Activated T-helper 9 cell treated with anti-CD3 and anti-CD28 coated beads, Interleukin-2, amount 50 U/mL, for 16 hours (primary cell): ENCODE measurements at regions not wholly inside any gene's neighbourhood (a gene's known extent, or its start where the extent isn't known, plus 50 kb on each side); places are given as distances from the start of the nearest gene placed in this dataset.

Experiments used
- DNase-seq: peaks from one replicate; pipeline ENCODE4 v3.0.0-alpha.2; 2020; ENCODE audit warnings: low read depth

DNA sequence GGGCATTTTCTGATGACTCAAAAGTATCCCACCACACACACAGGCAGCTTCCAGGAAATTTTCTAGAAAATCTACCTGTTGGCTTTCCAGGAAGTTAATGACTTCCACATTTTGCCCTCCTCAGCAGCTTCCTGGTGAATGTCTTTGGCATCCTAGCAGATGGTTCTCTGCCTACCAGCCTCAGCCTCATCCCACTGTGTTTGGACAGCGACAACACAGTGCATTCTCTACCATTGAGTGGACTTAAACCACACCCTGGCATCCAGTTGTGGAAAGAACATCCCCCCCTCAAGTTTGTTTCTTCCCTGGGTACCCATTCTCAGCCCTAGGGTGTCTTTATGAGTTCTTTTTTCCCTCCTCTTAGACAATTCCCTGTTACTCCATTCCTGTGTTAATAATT lies 50.8 kb upstream of the GADL1 start:
- DNase-seq = no peak

GRCh38 chr3:30948426-30948825 lies 54.0 kb upstream of the GADL1 start:
- no peak for DNase-seq

- no peak for DNase-seq
Measured at GRCh38 chr3:30951826-30952225, 57.4 kb upstream of the GADL1 start.

GRCh38 chr3:30952786-30953185 lies 58.3 kb upstream of the GADL1 start:
- no peak for DNase-seq

DNA sequence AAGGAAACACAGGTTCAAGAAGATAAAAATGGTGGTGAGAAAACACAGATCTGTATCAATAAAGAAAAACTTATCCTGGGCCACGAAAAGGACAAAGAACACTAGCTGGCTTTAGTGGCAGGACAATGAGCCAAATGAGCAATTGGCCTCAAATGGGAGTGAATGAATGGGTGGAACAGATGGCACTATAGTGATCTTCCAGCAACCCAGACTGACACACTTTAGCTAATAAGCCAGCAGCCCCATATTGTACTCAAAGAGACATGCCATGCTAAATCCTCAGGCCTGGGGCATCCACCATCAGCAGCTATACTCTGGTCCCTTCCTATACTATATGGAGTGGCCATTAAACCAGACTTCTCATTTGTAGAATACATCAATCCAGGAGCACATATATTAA lies 60.0 kb upstream of the GADL1 start:
- no peak for DNase-seq

DNA sequence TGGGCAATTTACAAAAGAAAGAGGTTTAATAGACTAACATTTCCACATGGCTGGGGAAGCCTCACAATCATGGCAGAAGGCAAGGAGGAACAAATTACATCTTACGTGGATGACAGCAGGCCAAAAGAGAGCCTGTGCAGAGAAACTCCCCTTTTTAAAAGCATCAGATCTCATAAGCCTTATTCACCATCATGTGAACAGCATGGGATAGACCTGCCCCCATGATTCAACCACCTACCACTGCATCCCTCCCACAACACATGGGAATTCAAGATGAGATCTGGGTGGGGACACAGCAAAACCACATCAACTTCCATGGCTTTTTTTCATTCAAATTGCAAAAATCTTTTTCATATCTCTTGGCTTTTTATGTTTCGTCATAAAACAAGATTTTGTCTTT lies 67.6 kb upstream of the GADL1 start:
- DNase-seq = no peak

- DNase-seq = no peak
Measured at GRCh38 chr3:30962493-30962892, 68.0 kb upstream of the GADL1 start.

GRCh38 chr3:30963223-30963722 lies 68.8 kb upstream of the GADL1 start:
- DNase-seq = no peak

DNA sequence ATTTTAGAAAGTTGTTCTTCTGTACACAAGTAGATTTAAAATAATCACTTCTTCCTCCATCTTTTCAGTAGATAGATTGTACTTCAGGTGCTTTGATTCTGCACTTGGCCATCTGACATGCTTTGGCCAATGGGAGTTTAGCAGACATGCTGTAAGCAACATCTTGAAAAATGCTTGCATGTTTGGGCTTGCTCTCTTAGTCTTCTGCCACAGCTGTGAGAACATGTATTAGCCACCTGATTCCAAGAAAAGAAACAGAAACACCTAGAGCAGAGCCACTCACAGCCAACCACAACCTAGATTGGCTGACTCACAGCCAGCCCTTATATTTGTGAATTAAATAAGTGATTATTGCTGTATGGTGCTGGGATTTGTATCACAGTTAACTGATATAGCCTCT lies 70.2 kb upstream of the GADL1 start:
- no peak for DNase-seq

DNA sequence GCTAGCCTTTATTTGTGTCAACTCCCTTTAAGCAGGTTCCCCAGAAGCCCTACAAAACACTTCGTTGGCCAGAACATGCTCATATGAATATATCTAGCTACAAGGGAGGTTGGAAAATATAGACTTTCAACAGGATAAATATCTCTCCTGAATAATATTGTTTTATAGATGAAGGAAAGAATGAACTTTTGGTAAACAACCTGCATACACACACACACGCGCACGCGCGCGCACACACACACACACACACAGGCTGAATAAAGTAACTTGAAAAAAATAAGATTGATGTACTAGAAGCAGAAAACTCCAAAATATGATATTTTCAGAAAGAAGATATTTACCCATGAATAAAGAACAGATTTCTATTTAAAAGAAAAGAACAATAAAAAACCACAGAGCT lies 72.4 kb upstream of the GADL1 start:
- no peak for DNase-seq

DNA sequence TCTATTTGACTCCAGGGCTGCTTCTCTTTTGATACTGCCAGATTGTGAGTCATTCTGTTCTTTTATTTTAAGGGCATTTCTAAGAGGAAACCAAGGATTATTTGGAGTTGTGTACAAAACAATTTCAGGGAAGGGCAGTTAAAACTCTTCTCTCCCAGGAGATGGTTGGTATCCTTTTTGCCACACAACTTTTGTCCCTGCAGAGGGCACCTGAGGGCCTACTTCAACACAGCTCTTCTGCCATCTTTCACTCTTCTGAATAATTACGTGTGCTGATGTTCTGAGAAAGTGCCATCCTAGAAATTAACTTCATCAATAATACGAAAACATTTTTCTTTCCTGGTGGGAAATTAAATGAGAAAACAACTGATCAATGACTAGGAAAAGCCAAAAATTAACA lies 75.7 kb upstream of the GADL1 start:
- no peak for DNase-seq

DNA sequence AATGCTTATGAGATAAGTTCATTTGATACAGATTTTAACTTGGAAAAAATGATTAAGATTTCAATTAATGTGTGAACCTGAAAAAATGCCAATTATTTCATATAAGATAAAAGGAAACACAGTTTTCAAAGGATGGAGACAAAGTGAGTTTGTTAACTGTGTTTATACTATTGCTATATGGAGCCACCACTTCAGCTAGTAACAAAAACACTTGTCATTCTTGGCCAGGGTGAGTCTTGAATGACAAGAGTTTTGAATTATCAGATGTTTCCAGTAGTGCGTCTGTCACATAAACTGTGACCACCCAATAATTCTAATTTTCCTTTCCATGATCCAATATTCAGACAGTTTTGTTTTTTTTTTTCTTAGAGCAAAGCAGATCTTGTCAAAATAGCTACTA lies 78.0 kb upstream of the GADL1 start:
- DNase-seq = no peak

GRCh38 chr3:30974071-30974470 lies 79.6 kb upstream of the GADL1 start:
- no peak for DNase-seq

GRCh38 chr3:30977592-30977991 lies 83.1 kb upstream of the GADL1 start:
- no peak for DNase-seq

DNA sequence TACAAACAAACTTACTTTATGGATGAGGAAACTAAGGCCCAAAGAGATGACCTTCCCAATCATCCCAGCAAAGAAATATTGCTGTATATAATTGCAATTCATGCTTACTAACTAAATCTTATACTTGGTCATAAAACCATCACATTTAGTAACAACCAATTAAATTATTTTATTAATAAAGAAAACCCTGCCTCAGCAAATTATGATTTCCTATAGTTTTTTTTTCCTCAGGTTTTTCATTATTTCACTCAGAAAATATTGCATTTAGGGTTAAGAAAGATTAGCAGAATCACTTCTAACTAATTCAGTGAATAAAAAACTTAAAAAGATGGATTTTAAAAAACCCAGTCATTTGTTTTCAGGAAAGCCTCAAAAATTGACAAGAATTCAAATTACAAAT lies 86.5 kb upstream of the GADL1 start:
- no peak for DNase-seq

DNA sequence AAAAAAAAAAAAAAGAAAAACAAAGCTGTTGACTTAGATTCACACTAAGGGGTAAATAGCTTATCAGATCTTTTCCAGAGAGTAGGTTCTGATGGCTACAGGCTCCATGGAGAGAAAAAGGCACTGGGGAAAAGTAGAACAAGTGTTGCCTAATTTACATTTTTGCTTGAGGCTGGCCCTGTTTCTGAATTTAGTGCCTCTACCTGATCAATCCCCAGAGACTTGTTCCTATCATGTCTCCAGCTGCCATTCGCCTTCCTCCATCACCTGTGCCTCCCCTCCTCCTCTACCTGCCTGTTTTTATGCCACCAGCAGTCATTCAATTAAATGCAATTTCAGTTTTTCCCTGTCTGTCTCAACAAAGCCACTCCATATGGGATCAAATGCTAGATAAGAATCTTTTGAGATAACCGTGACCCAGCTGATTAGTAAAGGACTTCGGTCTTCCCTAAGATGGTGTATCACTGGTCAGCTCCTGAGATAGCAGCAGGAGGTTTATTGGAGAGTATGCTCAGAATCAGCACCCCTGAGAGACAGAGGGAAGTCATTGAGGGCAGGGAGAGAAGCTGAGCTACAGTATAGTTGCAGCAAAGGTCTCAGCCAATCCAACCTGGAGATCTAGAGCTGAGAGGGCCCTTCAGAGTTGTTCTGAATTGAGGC lies 88.1 kb upstream of the GADL1 start:
- DNase-seq = no peak

DNA sequence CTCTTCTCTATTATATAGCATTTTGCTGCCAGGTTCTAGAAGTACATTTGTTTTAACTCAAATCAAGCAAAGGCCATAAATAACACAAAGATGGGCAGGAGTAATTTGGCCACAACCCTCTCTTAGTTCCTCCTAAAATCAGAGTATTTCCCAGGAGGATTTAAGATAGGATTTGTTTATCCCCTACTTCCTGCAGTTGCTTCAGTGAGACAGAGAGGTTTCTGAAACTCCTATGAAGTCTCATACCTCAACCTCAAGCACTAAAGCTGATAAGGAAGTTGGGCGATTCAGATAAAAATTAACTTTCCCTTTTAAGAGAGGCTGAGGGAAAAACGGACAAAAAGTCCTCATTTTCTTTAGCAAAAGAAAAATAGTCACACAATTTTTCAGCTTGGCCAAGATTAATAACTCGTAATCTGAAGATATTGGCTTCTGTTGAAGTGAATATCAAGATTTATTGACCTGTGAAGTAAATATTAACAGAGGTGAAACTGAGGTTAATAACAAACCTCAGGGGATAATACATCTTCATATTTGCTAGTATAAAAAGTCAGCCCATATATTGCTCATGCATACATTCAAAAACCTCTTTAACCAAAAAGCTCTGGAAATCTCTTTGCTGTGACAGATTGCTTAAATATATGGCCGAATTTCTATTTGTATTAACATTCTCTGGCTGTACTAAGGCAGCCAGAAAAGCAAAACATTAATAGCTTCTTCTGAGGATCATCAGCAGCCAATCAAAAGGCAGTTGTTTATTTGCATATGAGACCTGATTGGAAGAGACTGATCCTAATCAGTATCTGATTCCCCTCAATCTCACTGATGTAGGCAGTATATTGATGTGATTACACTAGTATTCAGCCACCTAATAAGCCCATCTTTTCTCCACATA lies 90.6 kb upstream of the GADL1 start:
- no peak for DNase-seq

- DNase-seq = no peak
Measured at GRCh38 chr3:30986551-30986950, 92.1 kb upstream of the GADL1 start.

GRCh38 chr3:30988769-30989168 lies 94.3 kb upstream of the GADL1 start:
- DNase-seq = no peak

DNA sequence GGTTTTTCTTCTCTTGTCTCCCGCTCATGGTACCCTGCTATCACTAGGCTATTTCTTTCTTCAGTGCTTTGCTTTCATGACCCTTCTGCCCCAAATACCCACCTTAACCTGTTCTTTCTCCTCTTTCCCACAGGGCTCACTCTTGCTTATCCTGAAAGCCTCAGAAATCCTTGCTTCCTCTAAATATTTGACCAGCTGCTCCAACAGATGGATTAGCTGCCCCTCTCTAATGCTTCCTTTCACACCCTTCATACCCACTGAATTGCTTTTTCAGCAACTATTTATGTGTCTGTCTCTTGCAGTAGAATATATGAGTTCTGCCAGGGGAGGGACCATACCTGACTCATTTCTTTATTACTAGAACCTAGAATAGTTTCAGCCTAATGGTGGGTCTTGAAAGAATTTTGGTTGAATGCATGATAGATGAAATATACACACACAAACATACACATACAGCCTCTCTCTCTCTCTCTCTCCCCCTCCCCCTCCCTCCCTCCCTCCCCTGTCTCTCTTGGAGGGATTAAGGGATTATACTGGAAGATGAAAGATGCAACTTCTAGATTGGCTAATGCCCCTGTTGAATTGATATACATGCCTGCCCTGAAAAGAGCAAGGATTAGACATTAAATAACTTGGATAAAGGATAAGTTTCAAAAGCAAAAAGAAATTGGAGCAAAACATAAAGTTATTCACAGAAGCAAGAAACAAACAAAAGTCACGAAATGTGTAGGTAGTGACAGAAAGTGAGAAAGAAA lies 95.0 kb upstream of the GADL1 start:
- no peak for DNase-seq

DNA sequence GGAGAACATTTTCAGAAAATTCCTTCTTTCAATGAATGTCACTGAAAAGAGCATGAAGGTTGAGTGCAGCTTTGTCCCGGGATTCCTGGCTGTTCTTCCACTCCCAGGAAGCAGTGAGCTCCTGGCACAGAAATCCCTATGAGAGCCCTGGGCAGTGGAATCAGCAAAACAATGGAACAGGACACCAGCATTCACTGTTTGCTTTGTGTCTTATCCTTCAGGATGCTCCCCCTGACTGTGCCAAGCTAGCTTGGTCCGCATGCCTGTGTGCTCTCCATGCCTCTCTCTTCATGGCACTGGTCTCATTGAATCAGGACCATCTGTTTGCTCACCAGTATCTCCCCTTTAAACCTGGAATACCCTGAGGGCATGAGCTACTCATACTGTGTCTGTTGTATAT lies 102.0 kb upstream of the GADL1 start:
- no peak for DNase-seq

GRCh38 chr3:31002730-31003129 lies 108.3 kb upstream of the GADL1 start:
- DNase-seq = no peak
